ENCODE measurements at regions not wholly inside any gene's neighbourhood (a gene's known extent, or its start where the extent isn't known, plus 50 kb on each side); places are given as distances from the start of the nearest gene placed in this dataset.

- DNase-seq (ENCODE audit: low read depth in 1 of 2, low spot score in 1 of 2): peak in 1 of 2 experiments; percentile 35
- in situ Hi-C loops (cut with HindIII; ENCODE audit: low pct_unique_long_range_greater_than_20kb, low sequenced_read_pairs): no loop called here
- TF ChIP-seq JUND (IDR thresholded peaks at IDR 0.05; ENCODE audit: low read depth): no peak
Observed at GRCh38 chr2:116718451-116718850, 1096.0 kb upstream of the DDX18 start.

GRCh38 chr2:116719836-116720235, 1094.7 kb upstream of the DDX18 start:
- in situ Hi-C loops (cut with HindIII; ENCODE audit: low pct_unique_long_range_greater_than_20kb, low sequenced_read_pairs): no loop called here
- TF ChIP-seq JUND (IDR thresholded peaks at IDR 0.05; ENCODE audit: low read depth): no peak
- DNase-seq (ENCODE audit: low read depth in 1 of 2, low spot score in 1 of 2): peak in 1 of 2 experiments; percentile 11

GRCh38 chr2:116724550-116724949, 1089.9 kb upstream of the DDX18 start:
- no peak for TF ChIP-seq JUND (IDR thresholded peaks at IDR 0.05; ENCODE audit: low read depth)
- DNase-seq (ENCODE audit: low read depth in 1 of 2, low spot score in 1 of 2): no peak
- in situ Hi-C loops (cut with HindIII; ENCODE audit: low pct_unique_long_range_greater_than_20kb, low sequenced_read_pairs): no loop called here

GRCh38 chr2:116732322-116732721, 1082.2 kb upstream of the DDX18 start:
- no peak for DNase-seq (ENCODE audit: low read depth in 1 of 2, low spot score in 1 of 2)
- TF ChIP-seq JUND (IDR thresholded peaks at IDR 0.05; ENCODE audit: low read depth): no peak
- in situ Hi-C loops (cut with HindIII; ENCODE audit: low pct_unique_long_range_greater_than_20kb, low sequenced_read_pairs): no loop called here

- in situ Hi-C loops (cut with HindIII; ENCODE audit: low pct_unique_long_range_greater_than_20kb, low sequenced_read_pairs): no loop called here
- TF ChIP-seq JUND (IDR thresholded peaks at IDR 0.05; ENCODE audit: low read depth): no peak
- no peak for DNase-seq (ENCODE audit: low read depth in 1 of 2, low spot score in 1 of 2)
Observed at GRCh38 chr2:116733699-116734098, 1080.8 kb upstream of the DDX18 start.

- in situ Hi-C loops (cut with HindIII; ENCODE audit: low pct_unique_long_range_greater_than_20kb, low sequenced_read_pairs): no loop called here
- TF ChIP-seq JUND (IDR thresholded peaks at IDR 0.05; ENCODE audit: low read depth): no peak
- no peak for DNase-seq (ENCODE audit: low read depth in 1 of 2, low spot score in 1 of 2)
Observed at GRCh38 chr2:116737951-116738350, 1076.5 kb upstream of the DDX18 start.

GRCh38 chr2:116747103-116747502, 1067.4 kb upstream of the DDX18 start:
- DNase-seq (ENCODE audit: low read depth in 1 of 2, low spot score in 1 of 2): peak in 1 of 2 experiments; percentile 6
- in situ Hi-C loops (cut with HindIII; ENCODE audit: low pct_unique_long_range_greater_than_20kb, low sequenced_read_pairs): no loop called here
- TF ChIP-seq JUND (IDR thresholded peaks at IDR 0.05; ENCODE audit: low read depth): no peak

- in situ Hi-C loops (cut with HindIII; ENCODE audit: low pct_unique_long_range_greater_than_20kb, low sequenced_read_pairs): no loop called here
- TF ChIP-seq JUND (IDR thresholded peaks at IDR 0.05; ENCODE audit: low read depth): no peak
- no peak for DNase-seq (ENCODE audit: low read depth in 1 of 2, low spot score in 1 of 2)
Observed at GRCh38 chr2:116749994-116750393, 1064.5 kb upstream of the DDX18 start.

GRCh38 chr2:116754381-116755101, 1060.0 kb upstream of the DDX18 start:
- no peak for DNase-seq (ENCODE audit: low read depth in 1 of 2, low spot score in 1 of 2)
- in situ Hi-C loops (cut with HindIII; ENCODE audit: low pct_unique_long_range_greater_than_20kb, low sequenced_read_pairs): no loop called here
- TF ChIP-seq JUND (IDR thresholded peaks at IDR 0.05; ENCODE audit: low read depth): no peak

GRCh38 chr2:116761864-116762263, 1052.6 kb upstream of the DDX18 start:
- no peak for TF ChIP-seq JUND (IDR thresholded peaks at IDR 0.05; ENCODE audit: low read depth)
- DNase-seq (ENCODE audit: low read depth in 1 of 2, low spot score in 1 of 2): no peak
- in situ Hi-C loops (cut with HindIII; ENCODE audit: low pct_unique_long_range_greater_than_20kb, low sequenced_read_pairs): no loop called here

GRCh38 chr2:116769514-116769913, 1045.0 kb upstream of the DDX18 start:
- no peak for TF ChIP-seq JUND (IDR thresholded peaks at IDR 0.05; ENCODE audit: low read depth)
- in situ Hi-C loops (cut with HindIII; ENCODE audit: low pct_unique_long_range_greater_than_20kb, low sequenced_read_pairs): no loop called here
- no peak for DNase-seq (ENCODE audit: low read depth in 1 of 2, low spot score in 1 of 2)

- DNase-seq (ENCODE audit: low read depth in 1 of 2, low spot score in 1 of 2): no peak
- no peak for TF ChIP-seq JUND (IDR thresholded peaks at IDR 0.05; ENCODE audit: low read depth)
- in situ Hi-C loops (cut with HindIII; ENCODE audit: low pct_unique_long_range_greater_than_20kb, low sequenced_read_pairs): no loop called here
Observed at GRCh38 chr2:116776556-116776955, 1037.9 kb upstream of the DDX18 start.

GRCh38 chr2:116787848-116788247, 1026.6 kb upstream of the DDX18 start:
- in situ Hi-C loops (cut with HindIII; ENCODE audit: low pct_unique_long_range_greater_than_20kb, low sequenced_read_pairs): no loop called here
- no peak for TF ChIP-seq JUND (IDR thresholded peaks at IDR 0.05; ENCODE audit: low read depth)
- DNase-seq (ENCODE audit: low read depth in 1 of 2, low spot score in 1 of 2): no peak

GRCh38 chr2:116802671-116803070, 1011.8 kb upstream of the DDX18 start:
- DNase-seq (ENCODE audit: low read depth in 1 of 2, low spot score in 1 of 2): no peak
- TF ChIP-seq JUND (IDR thresholded peaks at IDR 0.05; ENCODE audit: low read depth): no peak
- in situ Hi-C loops (cut with HindIII; ENCODE audit: low pct_unique_long_range_greater_than_20kb, low sequenced_read_pairs): no loop called here

Data from T47D (cell line).